NCI-H345 treated with DMSO at 0.1 percent for 48 hours (cell line): ENCODE measurements at regions not wholly inside any gene's neighbourhood (a gene's known extent, or its start where the extent isn't known, plus 50 kb on each side); places are given as distances from the start of the nearest gene placed in this dataset.

Experiments used
- DNase-seq: peaks from one replicate; lab custom pipeline; 2025; ENCODE audit not compliant: unreplicated experiment; lab: John Stamatoyannopoulos, UW

- DNase-seq, result no peak
Observed at GRCh38 chr6:33868141-33868540, 64.3 kb upstream of the MLN start.

GRCh38 chr6:33865478-33866077, 61.8 kb upstream of the MLN start:
- no peak for DNase-seq

- no peak for DNase-seq
Observed at GRCh38 chr6:33863723-33864440, 60.1 kb upstream of the MLN start.

GRCh38 chr6:33863084-33863483, 59.3 kb upstream of the MLN start:
- no peak for DNase-seq

GRCh38 chr6:33862536-33862935, 58.7 kb upstream of the MLN start:
- no peak for DNase-seq

GRCh38 chr6:33861722-33862121, 57.9 kb upstream of the MLN start:
- peak; percentile 15 for DNase-seq

GRCh38 chr6:33860706-33861474, 57.1 kb upstream of the MLN start:
- DNase-seq, result no peak

- DNase-seq, result no peak
Observed at GRCh38 chr6:33860006-33860405, 56.2 kb upstream of the MLN start.

GRCh38 chr6:33858804-33859505, 55.2 kb upstream of the MLN start:
- DNase-seq, result no peak

GRCh38 chr6:33857932-33858475, 54.2 kb upstream of the MLN start:
- DNase-seq, result no peak

GRCh38 chr6:33857093-33857931, 53.5 kb upstream of the MLN start:
- no peak for DNase-seq

GRCh38 chr6:33856655-33857054, 52.9 kb upstream of the MLN start:
- no peak for DNase-seq

- DNase-seq, result no peak
Observed at GRCh38 chr6:33856031-33856590, 52.3 kb upstream of the MLN start.

- peak; percentile 56 for DNase-seq
Observed at GRCh38 chr6:33854572-33855030, 50.8 kb upstream of the MLN start.

GRCh38 chr6:33853736-33854135, 49.9 kb upstream of the MLN start:
- no peak for DNase-seq
